ENCODE measurements at regions not wholly inside any gene's neighbourhood (a gene's known extent, or its start where the extent isn't known, plus 50 kb on each side); places are given as distances from the start of the nearest gene placed in this dataset.
A peak's percentile ranks its signal among the peaks of the same experiment; 100 is the strongest.

DNA sequence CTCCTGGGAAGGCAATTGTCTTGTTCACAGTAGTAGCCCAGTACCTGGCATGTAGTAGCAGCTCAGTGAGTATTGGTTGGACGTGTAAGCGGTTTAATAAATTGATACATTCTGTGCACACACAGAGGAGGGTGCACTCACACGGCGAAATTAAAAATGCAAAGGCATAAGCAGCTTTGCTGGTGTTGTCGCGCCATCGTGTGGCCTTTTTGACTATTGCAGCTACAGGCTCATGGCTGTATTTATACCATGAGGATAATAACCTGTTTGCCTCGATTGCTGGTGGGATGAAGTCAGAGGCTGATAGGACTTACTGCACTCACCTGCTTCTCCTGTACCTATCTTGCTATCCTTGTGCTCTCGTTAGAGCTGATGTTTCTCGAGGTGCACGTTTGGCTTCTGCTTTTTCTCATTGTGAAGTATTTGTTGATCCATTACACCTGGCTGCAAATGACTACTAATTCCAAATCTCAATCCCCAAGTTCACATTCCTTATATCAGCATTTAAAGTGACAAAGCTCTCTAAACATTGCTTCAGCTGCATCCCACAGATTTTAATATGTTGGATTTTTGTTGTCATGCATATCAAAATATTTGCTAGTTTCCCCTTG lies 61.5 kb downstream of the TBXT start:
- TF ChIP-seq, protein P1, sequence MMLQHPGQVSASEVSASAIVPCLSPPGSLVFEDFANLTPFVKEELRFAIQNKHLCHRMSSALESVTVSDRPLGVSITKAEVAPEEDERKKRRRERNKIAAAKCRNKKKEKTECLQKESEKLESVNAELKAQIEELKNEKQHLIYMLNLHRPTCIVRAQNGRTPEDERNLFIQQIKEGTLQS (CRISPR knock-in tag; conservative IDR thresholded peaks at IDR 0.05) = no peak
- TF ChIP-seq CTCF (IDR thresholded peaks at IDR 0.05) (peak; percentile 88), SMAD3 (CRISPR knock-in tag; IDR thresholded peaks at IDR 0.05; ENCODE audit: borderline replicate concordance) (no peak)
- TF ChIP-seq, protein P2, sequence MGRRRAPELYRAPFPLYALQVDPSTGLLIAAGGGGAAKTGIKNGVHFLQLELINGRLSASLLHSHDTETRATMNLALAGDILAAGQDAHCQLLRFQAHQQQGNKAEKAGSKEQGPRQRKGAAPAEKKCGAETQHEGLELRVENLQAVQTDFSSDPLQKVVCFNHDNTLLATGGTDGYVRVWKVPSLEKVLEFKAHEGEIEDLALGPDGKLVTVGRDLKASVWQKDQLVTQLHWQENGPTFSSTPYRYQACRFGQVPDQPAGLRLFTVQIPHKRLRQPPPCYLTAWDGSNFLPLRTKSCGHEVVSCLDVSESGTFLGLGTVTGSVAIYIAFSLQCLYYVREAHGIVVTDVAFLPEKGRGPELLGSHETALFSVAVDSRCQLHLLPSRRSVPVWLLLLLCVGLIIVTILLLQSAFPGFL (CRISPR knock-in tag; IDR thresholded peaks at IDR 0.05; ENCODE audit: borderline replicate concordance) = no peak
